T47D (cell line): ENCODE measurements at regions not wholly inside any gene's neighbourhood (a gene's known extent, or its start where the extent isn't known, plus 50 kb on each side); places are given as distances from the start of the nearest gene placed in this dataset.
"Not testable (repeated sequence)": the region's sequence is repeated elsewhere in the genome, so short reads cannot be mapped to it uniquely, and the experiment has no call there.

Experiments used
- DNase-seq, 2 experiments: peaks; one replicate each; pipeline versions ENCODE4 v3.0.0 to v3.0.0-alpha.2; 2011 to 2012; ENCODE audit warnings: low read depth in 1 of 2, low spot score in 1 of 2
- JUND ChIP-seq: IDR thresholded peaks from 2 replicates; pipeline ENCODE4 v1.6.1; 2012; ENCODE audit warnings: low read depth
- in situ Hi-C: cut with HindIII; loops from 2 replicates; pipeline ENCODE4 v1.10.0; 2016; ENCODE audit warnings: low sequenced_read_pairs, low pct_unique_long_range_greater_than_20kb

GRCh38 chr3:63096248-63097058 is 181.7 kb upstream of the SYNPR start:
- TF ChIP-seq JUND, result no peak
- in situ Hi-C loops, result no loop called here
- DNase-seq, result peak in 1 of 2 experiments; percentile 6

GRCh38 chr3:63097396-63097795 is 180.7 kb upstream of the SYNPR start:
- in situ Hi-C loops, result no loop called here
- no peak for DNase-seq
- TF ChIP-seq JUND, result no peak

GRCh38 chr3:63116922-63117321 is 161.2 kb upstream of the SYNPR start:
- DNase-seq, result no peak
- no peak for TF ChIP-seq JUND
- in situ Hi-C loops, result no loop called here

GRCh38 chr3:63124090-63124489 is 154.0 kb upstream of the SYNPR start:
- in situ Hi-C loops, result no loop called here
- no peak for TF ChIP-seq JUND
- DNase-seq, result no peak

- DNase-seq, result no peak
- in situ Hi-C loops, result no loop called here
- TF ChIP-seq JUND, result no peak
Observed at GRCh38 chr3:63126530-63126929, 151.6 kb upstream of the SYNPR start.

- in situ Hi-C loops, result no loop called here
- no peak for DNase-seq
- TF ChIP-seq JUND, result no peak
Observed at GRCh38 chr3:63128380-63128779, 149.7 kb upstream of the SYNPR start.

GRCh38 chr3:63130625-63131024 is 147.5 kb upstream of the SYNPR start:
- no peak for DNase-seq
- in situ Hi-C loops, result no loop called here
- no peak for TF ChIP-seq JUND

GRCh38 chr3:63132461-63133250 is 145.5 kb upstream of the SYNPR start:
- no peak for DNase-seq
- in situ Hi-C loops, result no loop called here
- TF ChIP-seq JUND, result no peak

- no peak for TF ChIP-seq JUND
- in situ Hi-C loops, result no loop called here
- peak in 1 of 2 experiments; percentile 73 for DNase-seq
Observed at GRCh38 chr3:63135367-63135766, 142.7 kb upstream of the SYNPR start.

- in situ Hi-C loops, DNase-seq: not testable (repeated sequence)
Observed at GRCh38 chr3:63136249-63136648, 141.9 kb upstream of the SYNPR start.

- DNase-seq, result no peak
- in situ Hi-C loops, result no loop called here
- no peak for TF ChIP-seq JUND
Observed at GRCh38 chr3:63142681-63143080, 135.4 kb upstream of the SYNPR start.

- no peak for TF ChIP-seq JUND
- in situ Hi-C loops, result no loop called here
- no peak for DNase-seq
Observed at GRCh38 chr3:63146154-63146553, 132.0 kb upstream of the SYNPR start.

- in situ Hi-C loops, result no loop called here
- no peak for DNase-seq
- no peak for TF ChIP-seq JUND
Observed at GRCh38 chr3:63150880-63151279, 127.2 kb upstream of the SYNPR start.

GRCh38 chr3:63151897-63152296 is 126.2 kb upstream of the SYNPR start:
- in situ Hi-C loops, result no loop called here
- peak in 1 of 2 experiments; percentile 33 for DNase-seq
- no peak for TF ChIP-seq JUND
